NCI-H345 treated with DMSO at 0.1 percent for 48 hours (cell line): ENCODE measurements at regions not wholly inside any gene's neighbourhood (a gene's known extent, or its start where the extent isn't known, plus 50 kb on each side); places are given as distances from the start of the nearest gene placed in this dataset.

Source experiments
- DNase-seq: peaks from one replicate; lab custom pipeline; 2025; ENCODE audit not compliant: unreplicated experiment; lab: John Stamatoyannopoulos, UW

GRCh38 chr2:136407117-136407951 lies 289.4 kb upstream of the CXCR4 start:
- DNase-seq: no peak

GRCh38 chr2:136404925-136405324 lies 287.0 kb upstream of the CXCR4 start:
- no peak for DNase-seq

- DNase-seq: no peak
These were observed 286.2 kb upstream of the CXCR4 start for GRCh38 chr2:136404176-136404575.

DNA sequence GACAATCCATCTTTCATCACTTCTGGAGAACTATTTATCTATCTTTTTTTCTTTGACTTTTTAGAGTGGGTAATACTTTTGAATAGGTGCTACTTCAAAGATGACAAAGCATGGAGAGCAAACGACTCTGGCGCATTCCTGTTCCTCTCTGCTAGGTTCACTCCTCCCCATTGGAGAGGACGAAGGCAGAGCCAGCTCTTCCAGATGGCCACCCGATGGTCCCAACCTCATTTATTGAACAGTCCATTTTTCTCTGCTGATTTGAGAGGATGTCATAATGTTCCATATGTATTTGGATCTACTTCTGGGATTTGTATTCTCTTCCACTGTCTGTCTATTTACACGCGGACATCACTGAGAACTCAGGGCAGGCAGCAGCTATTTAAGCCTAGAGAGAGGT lies 284.3 kb upstream of the CXCR4 start:
- DNase-seq: no peak

DNA sequence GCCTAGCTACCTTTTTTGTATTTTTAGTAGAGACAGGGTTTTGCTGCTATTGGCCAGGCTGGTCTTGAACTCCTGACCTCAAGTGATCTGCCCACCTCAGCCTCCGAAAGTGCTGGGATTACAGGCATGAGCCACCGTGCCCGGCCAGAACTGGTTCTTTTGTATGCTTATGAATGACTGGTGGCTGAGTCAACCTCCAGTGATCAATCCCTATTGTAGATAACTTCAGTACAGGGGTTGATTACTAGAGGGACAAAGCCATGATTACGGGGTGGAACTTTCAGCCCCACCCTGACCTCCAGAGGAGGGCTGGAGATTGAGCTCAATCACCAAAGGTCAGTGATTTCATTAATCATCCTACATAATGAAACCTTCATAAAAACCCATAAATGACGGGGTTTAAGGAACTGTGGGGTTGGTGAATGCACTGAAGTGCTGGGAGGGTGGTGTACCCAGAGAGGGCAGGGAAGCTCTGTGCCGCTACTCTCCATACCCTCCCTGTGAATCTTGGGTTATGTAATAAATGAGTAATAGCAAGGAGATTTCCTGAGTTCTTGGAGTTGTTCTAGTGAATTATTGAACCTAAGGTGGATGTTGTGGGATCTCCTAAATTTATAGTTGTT lies 281.8 kb upstream of the CXCR4 start:
- DNase-seq: no peak

GRCh38 chr2:136395582-136395981 lies 277.6 kb upstream of the CXCR4 start:
- no peak for DNase-seq

DNA sequence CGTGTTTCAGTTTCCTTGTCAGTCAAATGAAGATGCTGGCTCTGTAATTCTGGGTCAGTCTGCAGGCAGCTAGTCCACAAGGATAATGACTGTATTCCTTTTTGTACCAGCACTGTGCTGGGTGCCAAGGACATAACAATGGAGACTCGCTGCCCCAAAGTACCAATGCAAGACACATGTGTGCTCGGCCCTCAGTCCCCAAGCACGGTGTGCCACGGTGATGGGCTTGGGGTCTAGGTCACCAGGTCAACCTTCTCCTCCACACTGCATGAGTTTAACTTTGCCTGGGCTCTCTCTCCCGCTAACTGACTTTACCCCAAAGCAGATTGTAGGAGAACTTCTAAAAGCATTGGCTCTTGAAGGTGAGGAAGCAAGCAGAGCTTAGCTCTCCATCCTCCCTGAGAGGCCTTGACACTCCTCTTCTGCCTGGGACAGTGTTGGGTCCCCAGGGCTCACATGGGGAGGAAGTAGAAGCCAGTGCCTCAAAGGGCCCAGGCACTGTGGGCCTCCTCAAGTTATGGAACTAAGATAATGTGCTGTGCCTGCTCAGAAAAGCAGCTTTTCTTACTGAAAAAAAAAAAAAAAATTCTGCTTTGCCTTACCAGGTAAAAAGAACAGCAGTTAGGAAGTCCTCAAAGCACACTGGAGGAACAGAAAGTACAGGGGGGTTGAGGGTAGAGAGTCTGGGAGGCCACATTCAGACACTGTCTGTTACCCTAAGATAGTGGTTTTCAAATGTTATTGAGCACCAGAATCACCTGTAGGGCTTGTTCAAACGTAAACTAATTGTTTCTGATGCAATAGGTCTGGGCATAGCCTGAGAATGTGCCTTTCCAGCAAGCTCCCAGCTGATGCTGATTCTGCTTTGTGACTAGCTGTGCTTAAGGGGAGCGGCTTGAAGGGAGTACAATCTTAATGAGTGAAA lies 276.4 kb upstream of the CXCR4 start:
- no peak for DNase-seq

DNA sequence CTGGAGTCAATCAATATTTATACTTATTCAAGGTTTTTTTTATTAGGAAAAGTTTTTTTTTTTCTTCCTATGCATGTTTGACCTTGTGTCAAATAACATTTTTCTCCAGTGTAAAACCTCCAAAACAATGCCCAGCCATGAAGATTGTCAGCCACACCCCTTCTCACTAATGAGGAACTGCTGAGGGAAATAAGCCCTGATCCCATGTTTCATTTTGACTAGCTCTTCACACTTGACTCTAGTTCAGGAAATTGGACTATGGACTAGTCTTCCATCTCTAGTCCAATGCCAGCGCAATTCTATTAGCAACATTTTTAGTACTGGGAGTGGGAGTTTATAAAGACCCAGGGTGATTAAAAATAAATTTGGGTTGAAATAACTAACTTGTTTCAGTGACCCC lies 275.6 kb upstream of the CXCR4 start:
- no peak for DNase-seq

GRCh38 chr2:136392897-136393505 lies 275.1 kb upstream of the CXCR4 start:
- DNase-seq: no peak

- no peak for DNase-seq
These were observed 271.9 kb upstream of the CXCR4 start for GRCh38 chr2:136389809-136390208.

- no peak for DNase-seq
These were observed 268.1 kb upstream of the CXCR4 start for GRCh38 chr2:136386046-136386445.

GRCh38 chr2:136384531-136385303 lies 266.8 kb upstream of the CXCR4 start:
- DNase-seq: peak; percentile 39

GRCh38 chr2:136383167-136383566 lies 265.2 kb upstream of the CXCR4 start:
- DNase-seq: no peak

DNA sequence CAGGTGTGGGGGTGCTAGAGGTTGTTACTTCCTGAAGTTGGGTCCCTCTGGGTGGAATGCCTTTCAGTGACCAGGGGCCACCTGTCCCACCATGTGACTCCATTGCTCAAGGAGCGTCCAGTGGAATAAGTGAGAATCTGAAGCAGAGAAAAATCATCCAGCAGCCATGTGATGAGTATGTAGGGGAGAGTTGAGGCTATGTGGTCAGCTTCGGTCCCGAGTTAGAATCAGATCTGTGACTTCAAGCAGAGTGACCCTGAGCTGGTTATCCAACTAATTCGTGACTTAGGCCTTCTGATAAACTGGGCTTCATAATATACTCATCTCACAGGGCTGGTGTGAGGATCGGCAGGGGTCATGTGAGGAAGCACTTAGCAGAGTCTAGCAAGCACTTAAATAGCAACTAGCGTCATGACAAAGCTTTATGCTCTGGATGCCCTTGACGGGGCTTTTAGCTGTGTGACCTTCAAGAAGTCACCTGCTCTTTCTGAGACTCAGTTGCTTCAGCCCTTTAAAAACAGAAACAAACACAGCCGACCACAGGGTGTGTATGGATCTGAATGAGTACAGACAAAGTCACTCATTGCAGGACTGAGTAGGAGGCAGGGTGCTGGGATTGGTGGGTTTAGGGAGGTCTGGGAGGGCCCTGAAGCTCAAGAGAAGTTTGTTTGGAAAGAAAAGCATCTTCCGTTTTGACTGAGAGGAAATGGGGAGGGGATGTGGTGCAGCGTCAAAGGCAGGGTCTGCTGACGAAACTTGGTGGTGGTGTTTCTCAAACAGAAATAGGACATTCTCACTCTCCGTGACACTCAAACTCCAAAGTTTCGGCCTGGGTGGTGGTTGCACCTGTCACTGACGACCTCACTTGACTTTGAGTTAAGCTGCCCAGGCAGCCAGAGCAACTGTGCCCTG lies 264.0 kb upstream of the CXCR4 start:
- DNase-seq: no peak

GRCh38 chr2:136381245-136381644 lies 263.3 kb upstream of the CXCR4 start:
- no peak for DNase-seq

DNA sequence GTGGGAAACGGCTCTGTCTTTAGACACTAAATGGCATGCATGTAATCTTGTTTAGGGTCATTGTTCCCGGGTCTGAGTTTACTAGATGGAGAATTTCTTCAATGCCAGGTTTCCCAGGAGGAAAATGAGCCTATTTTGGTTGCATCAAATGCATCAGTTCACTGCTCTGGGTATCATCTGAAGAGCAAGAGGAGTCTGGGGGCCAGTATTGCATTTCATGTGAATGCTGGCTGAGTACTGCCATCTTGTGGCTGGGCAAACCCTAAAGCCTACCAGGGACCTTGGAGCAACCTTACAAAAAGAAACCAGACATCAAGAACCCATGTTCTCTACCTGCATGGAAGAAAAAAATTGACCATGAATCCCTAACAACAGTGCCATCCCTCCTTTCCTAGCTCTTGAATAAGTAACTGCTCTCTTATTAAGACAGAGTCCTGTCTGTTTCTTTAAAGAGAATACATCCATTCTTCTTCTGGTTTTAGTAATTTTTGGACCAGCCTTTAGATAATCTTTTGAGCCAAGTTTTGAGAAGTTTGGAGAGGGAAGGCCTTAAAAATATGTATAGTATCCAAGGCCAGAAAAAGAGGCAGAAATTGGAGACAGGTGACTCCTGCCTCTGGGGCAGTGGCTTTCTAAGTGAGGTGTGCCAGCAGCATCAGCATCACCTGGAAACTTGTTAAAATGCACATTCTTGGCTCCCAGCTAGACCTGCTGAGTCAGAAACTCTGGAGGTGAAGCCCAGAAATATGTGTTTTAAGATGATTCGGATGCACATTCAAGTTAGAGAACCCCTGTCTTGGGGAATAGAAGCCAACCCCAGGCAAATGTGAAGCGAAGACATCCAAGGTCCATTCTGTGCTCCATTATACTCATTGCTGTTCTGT lies 261.0 kb upstream of the CXCR4 start:
- DNase-seq: peak; percentile 54

- no peak for DNase-seq
These were observed 259.8 kb upstream of the CXCR4 start for GRCh38 chr2:136377423-136378382.
